GM23338 (cell line): ENCODE measurements at regions not wholly inside any gene's neighbourhood (a gene's known extent, or its start where the extent isn't known, plus 50 kb on each side); places are given as distances from the start of the nearest gene placed in this dataset.

Source experiments
- ATAC-seq: fragments of 200-7000 bp; cut with Tn5 transposase; 3 replicates; pipeline ENCODE4 v1.9.1; 2020
- DNase-seq: peaks from one replicate; pipeline ENCODE4 v3.0.0-alpha.2; 2015; ENCODE audit warnings: low spot score
- H2AFZ ChIP-seq: fragments of 200-600 bp; sonication (generic); 2 replicates; pipeline ENCODE4 v1.8.0; 2016; ENCODE audit warnings: antibody characterized with exemption, mild to moderate bottlenecking, moderate library complexity
- H3F3A ChIP-seq: fragments of 200-600 bp; sonication (generic); replicated peaks from 2 replicates; pipeline ENCODE4 v1.8.0; 2017; ENCODE audit warnings: antibody characterized with exemption, mixed run types, low read depth
- H3K27ac ChIP-seq: fragments of 200-600 bp; sonication (generic); 2 replicates; pipeline ENCODE4 v1.6.1; 2016; ENCODE audit warnings: low read depth
- H3K27me3 ChIP-seq: fragments of 200-600 bp; sonication (generic); 2 replicates; pipeline ENCODE4 v1.8.0; 2016; ENCODE audit warnings: mild to moderate bottlenecking, mixed run types, moderate library complexity; ENCODE audit not compliant: insufficient read depth
- H3K36me3 ChIP-seq: fragments of 200-600 bp; sonication (generic); 2 replicates; pipeline ENCODE4 v1.8.0; 2016; ENCODE audit warnings: mild to moderate bottlenecking; ENCODE audit not compliant: insufficient read depth
- H3K4me1 ChIP-seq: fragments of 200-600 bp; sonication (generic); 2 replicates; pipeline ENCODE4 v1.8.0; 2016; ENCODE audit warnings: mild to moderate bottlenecking, moderate library complexity; ENCODE audit not compliant: insufficient read depth
- H3K4me2 ChIP-seq: fragments of 200-600 bp; sonication (generic); 2 replicates; pipeline ENCODE4 v1.7.1; 2017; ENCODE audit warnings: mixed run types
- H3K4me3 ChIP-seq: fragments of 200-600 bp; sonication (generic); 2 replicates; pipeline ENCODE4 v1.6.1; 2016; ENCODE audit warnings: mixed run types
- H3K79me2 ChIP-seq: fragments of 200-600 bp; sonication (generic); replicated peaks from 2 replicates; pipeline ENCODE4 v1.8.0; 2017; ENCODE audit warnings: mild to moderate bottlenecking; ENCODE audit not compliant: insufficient read depth
- H3K9me2 ChIP-seq: fragments of 200-600 bp; sonication (generic); 2 replicates; pipeline ENCODE4 v1.8.0; 2017; ENCODE audit not compliant: insufficient read depth
- H4K20me1 ChIP-seq: fragments of 200-600 bp; sonication (generic); replicated peaks from 2 replicates; pipeline ENCODE4 v1.8.0; 2017; ENCODE audit warnings: mild to moderate bottlenecking; ENCODE audit not compliant: insufficient read depth
- H3K27ac Mint-ChIP-seq: 2 replicates; pipeline ENCODE4 v1.8.0; 2020; ENCODE audit warnings: inconsistent platforms, mild to moderate bottlenecking, moderate library complexity, mixed read lengths
- H3K27me3 Mint-ChIP-seq: 3 replicates; pipeline ENCODE4 v1.8.0; 2022; ENCODE audit warnings: low read depth, mild to moderate bottlenecking, moderate library complexity, mixed read lengths, inconsistent platforms; ENCODE audit not compliant: insufficient read depth, poor library complexity
- H3K36me3 Mint-ChIP-seq: 3 replicates; pipeline ENCODE4 v1.8.0; 2021; ENCODE audit warnings: low read depth, mild to moderate bottlenecking, inconsistent platforms, moderate library complexity, mixed read lengths
- H3K4me1 Mint-ChIP-seq: 3 replicates; pipeline ENCODE4 v1.8.0; 2020; ENCODE audit warnings: mild to moderate bottlenecking, inconsistent platforms, mixed read lengths
- H3K4me3 Mint-ChIP-seq: 3 replicates; pipeline ENCODE4 v1.8.0; 2021; ENCODE audit warnings: moderate library complexity, mild to moderate bottlenecking, inconsistent platforms, mixed read lengths
- H3K9me3 Mint-ChIP-seq: 3 replicates; pipeline ENCODE4 v1.8.0; 2020; ENCODE audit warnings: moderate library complexity, mild to moderate bottlenecking, inconsistent platforms, mixed read lengths
- CREB1 ChIP-seq: fragments of 250-450 bp; sonication (Bioruptor Pico); IDR thresholded peaks from 2 replicates; pipeline ENCODE4 v1.5.0; 2020; ENCODE audit warnings: low read depth, mild to moderate bottlenecking, moderate library complexity
- CTCF ChIP-seq, 2 experiments: fragments of 200-600 bp in 1 of 2; sonication (generic) in 1 of 2; conservative IDR thresholded peaks; 2 replicates each; pipeline versions ENCODE4 v1.5.1 to v1.6.1; 2016 to 2017; ENCODE audit warnings: antibody characterized with exemption in 2 of 2, low read depth in 2 of 2, mild to moderate bottlenecking in 2 of 2, moderate library complexity in 1 of 2
- ETS1 ChIP-seq: IDR thresholded peaks from 2 replicates; pipeline ENCODE4 v1.6.1; 2016; ENCODE audit warnings: antibody characterized with exemption
- EZH2 ChIP-seq: fragments of 200-600 bp; sonication (generic); IDR thresholded peaks from one replicate; pipeline ENCODE4 v1.8.0; 2017; ENCODE audit warnings: antibody characterized with exemption, mild to moderate bottlenecking, low read depth; ENCODE audit not compliant: unreplicated experiment
- EZH2phosphoT487 ChIP-seq: fragments of 200-600 bp; sonication (generic); IDR thresholded peaks from one replicate; pipeline ENCODE4 v1.8.1; 2018; ENCODE audit warnings: antibody characterized with exemption; ENCODE audit not compliant: unreplicated experiment
- STAT1 ChIP-seq: IDR thresholded peaks from one replicate; pipeline ENCODE4 v1.6.1; 2016; ENCODE audit warnings: antibody characterized with exemption; ENCODE audit not compliant: unreplicated experiment
- ZNF114 ChIP-seq: fragments of 250-450 bp; sonication (Bioruptor Pico); IDR thresholded peaks from 2 replicates; pipeline ENCODE4 v1.5.0; 2020; ENCODE audit warnings: mild to moderate bottlenecking, moderate library complexity
- ZNF331 ChIP-seq: fragments of 250-450 bp; sonication (Bioruptor Pico); IDR thresholded peaks from 2 replicates; pipeline ENCODE4 v1.5.0; 2020; ENCODE audit warnings: low read depth, mild to moderate bottlenecking, moderate library complexity
- TF ChIP-seq, protein P1 (sequence below): fragments of 250-450 bp; sonication (Bioruptor Pico); IDR thresholded peaks from 2 replicates; pipeline ENCODE4 v1.5.0; 2020; ENCODE audit warnings: mild to moderate bottlenecking, moderate library complexity

DNA sequence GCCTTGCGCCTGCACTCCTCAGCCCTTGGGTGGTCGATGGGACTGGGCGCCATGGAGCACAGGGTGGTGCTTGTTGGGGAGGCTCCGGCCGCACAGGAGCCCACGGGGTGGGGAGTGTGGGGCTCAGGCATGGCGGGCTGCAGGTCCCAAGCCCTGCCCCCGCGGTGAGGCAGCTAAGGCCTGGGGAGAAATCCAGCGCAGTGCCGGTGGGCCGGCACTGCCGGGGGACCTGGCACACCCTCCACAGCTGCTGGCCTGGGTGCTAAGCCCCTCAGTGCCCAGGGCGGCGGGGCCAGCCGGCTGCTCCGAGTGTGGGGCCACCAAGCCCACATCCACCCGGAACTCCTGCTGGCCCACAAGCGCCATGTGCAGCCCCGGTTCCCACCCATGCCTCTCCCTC is 358.8 kb upstream of the RIOK2 start (continued):
- TF ChIP-seq STAT1 = no peak
- TF ChIP-seq ZNF114 (CRISPR knock-in tag) = no peak

GRCh38 chr5:97542469-97542868 is 359.4 kb upstream of the RIOK2 start:
- peaks cover 27% of the 10 kb centered on the region for H3K4me1 Mint-ChIP-seq
- Histone ChIP-seq H3K4me2 (no peak overlapping the region), H3K4me1 (peaks cover 25% of the 10 kb centered on the region; the same call in 1 of the 2 replicates), H4K20me1 (no peaks in the 10 kb centered on the region), H3K79me2 (no peaks in the 10 kb centered on the region), H3K27ac (no peak overlapping the region), H3F3A (no peaks in the 10 kb centered on the region), H2AFZ (no peak overlapping the region), H3K36me3 (no peaks in the 10 kb centered on the region), H3K9me2 (peaks cover 3% of the 10 kb centered on the region; the same call in 1 of the 2 replicates), H3K27me3 (no peaks in the 10 kb centered on the region), H3K4me3 (no peak overlapping the region)
- ATAC-seq (no peak), DNase-seq (no peak)
- peaks cover 3% of the 10 kb centered on the region; the same call in 1 of the 3 replicates for H3K36me3 Mint-ChIP-seq
- no peak overlapping the region for H3K27ac Mint-ChIP-seq
- H3K9me3 Mint-ChIP-seq = peaks cover 9% of the 10 kb centered on the region
- no peaks in the 10 kb centered on the region for H3K27me3 Mint-ChIP-seq
- H3K4me3 Mint-ChIP-seq = no peak overlapping the region
- TF ChIP-seq ZNF331 = no peak
- TF ChIP-seq, protein P1, sequence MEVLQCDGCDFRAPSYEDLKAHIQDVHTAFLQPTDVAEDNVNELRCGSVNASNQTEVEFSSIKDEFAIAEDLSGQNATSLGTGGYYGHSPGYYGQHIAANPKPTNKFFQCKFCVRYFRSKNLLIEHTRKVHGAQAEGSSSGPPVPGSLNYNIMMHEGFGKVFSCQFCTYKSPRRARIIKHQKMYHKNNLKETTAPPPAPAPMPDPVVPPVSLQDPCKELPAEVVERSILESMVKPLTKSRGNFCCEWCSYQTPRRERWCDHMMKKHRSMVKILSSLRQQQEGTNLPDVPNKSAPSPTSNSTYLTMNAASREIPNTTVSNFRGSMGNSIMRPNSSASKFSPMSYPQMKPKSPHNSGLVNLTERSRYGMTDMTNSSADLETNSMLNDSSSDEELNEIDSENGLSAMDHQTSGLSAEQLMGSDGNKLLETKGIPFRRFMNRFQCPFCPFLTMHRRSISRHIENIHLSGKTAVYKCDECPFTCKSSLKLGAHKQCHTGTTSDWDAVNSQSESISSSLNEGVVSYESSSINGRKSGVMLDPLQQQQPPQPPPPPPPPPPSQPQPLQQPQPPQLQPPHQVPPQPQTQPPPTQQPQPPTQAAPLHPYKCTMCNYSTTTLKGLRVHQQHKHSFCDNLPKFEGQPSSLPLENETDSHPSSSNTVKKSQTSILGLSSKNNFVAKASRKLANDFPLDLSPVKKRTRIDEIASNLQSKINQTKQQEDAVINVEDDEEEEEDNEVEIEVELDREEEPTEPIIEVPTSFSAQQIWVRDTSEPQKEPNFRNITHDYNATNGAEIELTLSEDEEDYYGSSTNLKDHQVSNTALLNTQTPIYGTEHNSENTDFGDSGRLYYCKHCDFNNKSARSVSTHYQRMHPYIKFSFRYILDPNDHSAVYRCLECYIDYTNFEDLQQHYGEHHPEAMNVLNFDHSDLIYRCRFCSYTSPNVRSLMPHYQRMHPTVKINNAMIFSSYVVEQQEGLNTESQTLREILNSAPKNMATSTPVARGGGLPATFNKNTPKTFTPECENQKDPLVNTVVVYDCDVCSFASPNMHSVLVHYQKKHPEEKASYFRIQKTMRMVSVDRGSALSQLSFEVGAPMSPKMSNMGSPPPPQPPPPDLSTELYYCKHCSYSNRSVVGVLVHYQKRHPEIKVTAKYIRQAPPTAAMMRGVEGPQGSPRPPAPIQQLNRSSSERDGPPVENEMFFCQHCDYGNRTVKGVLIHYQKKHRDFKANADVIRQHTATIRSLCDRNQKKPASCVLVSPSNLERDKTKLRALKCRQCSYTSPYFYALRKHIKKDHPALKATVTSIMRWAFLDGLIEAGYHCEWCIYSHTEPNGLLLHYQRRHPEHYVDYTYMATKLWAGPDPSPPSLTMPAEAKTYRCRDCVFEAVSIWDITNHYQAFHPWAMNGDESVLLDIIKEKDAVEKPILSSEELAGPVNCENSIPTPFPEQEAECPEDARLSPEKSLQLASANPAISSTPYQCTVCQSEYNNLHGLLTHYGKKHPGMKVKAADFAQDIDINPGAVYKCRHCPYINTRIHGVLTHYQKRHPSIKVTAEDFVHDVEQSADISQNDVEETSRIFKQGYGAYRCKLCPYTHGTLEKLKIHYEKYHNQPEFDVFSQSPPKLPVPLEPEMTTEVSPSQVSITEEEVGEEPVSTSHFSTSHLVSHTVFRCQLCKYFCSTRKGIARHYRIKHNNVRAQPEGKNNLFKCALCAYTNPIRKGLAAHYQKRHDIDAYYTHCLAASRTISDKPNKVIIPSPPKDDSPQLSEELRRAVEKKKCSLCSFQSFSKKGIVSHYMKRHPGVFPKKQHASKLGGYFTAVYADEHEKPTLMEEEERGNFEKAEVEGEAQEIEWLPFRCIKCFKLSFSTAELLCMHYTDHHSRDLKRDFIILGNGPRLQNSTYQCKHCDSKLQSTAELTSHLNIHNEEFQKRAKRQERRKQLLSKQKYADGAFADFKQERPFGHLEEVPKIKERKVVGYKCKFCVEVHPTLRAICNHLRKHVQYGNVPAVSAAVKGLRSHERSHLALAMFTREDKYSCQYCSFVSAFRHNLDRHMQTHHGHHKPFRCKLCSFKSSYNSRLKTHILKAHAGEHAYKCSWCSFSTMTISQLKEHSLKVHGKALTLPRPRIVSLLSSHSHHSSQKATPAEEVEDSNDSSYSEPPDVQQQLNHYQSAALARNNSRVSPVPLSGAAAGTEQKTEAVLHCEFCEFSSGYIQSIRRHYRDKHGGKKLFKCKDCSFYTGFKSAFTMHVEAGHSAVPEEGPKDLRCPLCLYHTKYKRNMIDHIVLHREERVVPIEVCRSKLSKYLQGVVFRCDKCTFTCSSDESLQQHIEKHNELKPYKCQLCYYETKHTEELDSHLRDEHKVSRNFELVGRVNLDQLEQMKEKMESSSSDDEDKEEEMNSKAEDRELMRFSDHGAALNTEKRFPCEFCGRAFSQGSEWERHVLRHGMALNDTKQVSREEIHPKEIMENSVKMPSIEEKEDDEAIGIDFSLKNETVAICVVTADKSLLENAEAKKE (CRISPR knock-in tag) = no peak
- TF ChIP-seq CTCF (conservative IDR thresholded peaks at IDR 0.05; ENCODE audit: low read depth in 2 of 2) = no peak
- no peak for TF ChIP-seq STAT1
- no peak for TF ChIP-seq ZNF114 (CRISPR knock-in tag)
- TF ChIP-seq EZH2 = no peak
- no peak for TF ChIP-seq ETS1
- TF ChIP-seq CREB1 (CRISPR knock-in tag) = no peak
- TF ChIP-seq EZH2phosphoT487 = no peak
